GM18868 (cell line): ENCODE measurements at regions not wholly inside any gene's neighbourhood (a gene's known extent, or its start where the extent isn't known, plus 50 kb on each side); places are given as distances from the start of the nearest gene placed in this dataset.
A peak's percentile ranks its signal among the peaks of the same experiment; 100 is the strongest.
"Not testable (repeated sequence)": the region's sequence is repeated elsewhere in the genome, so short reads cannot be mapped to it uniquely, and the experiment has no call there.

Experiments
- ATAC-seq: cut with Tn5 transposase; IDR thresholded peaks from one replicate; pipeline ENCODE4 v1.9.1; 2021; ENCODE audit warnings: mild to moderate bottlenecking, moderate library complexity; ENCODE audit not compliant: unreplicated experiment

- not testable (repeated sequence) for ATAC-seq
Measured at GRCh38 chr1:143785883-143786282, 185.9 kb downstream of the FAM72C start.

GRCh38 chr1:143784239-143784882 lies 187.4 kb downstream of the FAM72C start:
- not testable (repeated sequence) for ATAC-seq

- ATAC-seq: not testable (repeated sequence)
Measured at GRCh38 chr1:143778178-143778577, 193.6 kb downstream of the FAM72C start.

- ATAC-seq: not testable (repeated sequence)
Measured at GRCh38 chr1:143764831-143765230, 207.0 kb downstream of the FAM72C start.

GRCh38 chr1:143760366-143760765 lies 211.4 kb downstream of the FAM72C start:
- not testable (repeated sequence) for ATAC-seq

GRCh38 chr1:143755961-143756360 lies 215.8 kb downstream of the FAM72C start:
- not testable (repeated sequence) for ATAC-seq

GRCh38 chr1:143748906-143749305 lies 222.9 kb downstream of the FAM72C start:
- no peak for ATAC-seq

- ATAC-seq: no peak
Measured at GRCh38 chr1:143736562-143736961, 235.2 kb downstream of the FAM72C start.

GRCh38 chr1:143735764-143736461 lies 235.9 kb downstream of the FAM72C start:
- no peak for ATAC-seq

GRCh38 chr1:143734261-143734660 lies 237.5 kb downstream of the FAM72C start:
- not testable (repeated sequence) for ATAC-seq

- not testable (repeated sequence) for ATAC-seq
Measured at GRCh38 chr1:143730890-143731289, 240.9 kb downstream of the FAM72C start.

- ATAC-seq: peak; percentile 61
Measured at GRCh38 chr1:143729449-143730111, 242.2 kb downstream of the FAM72C start.

- ATAC-seq: peak; percentile 94
Measured at GRCh38 chr1:143728802-143729448, 242.9 kb downstream of the FAM72C start.

- ATAC-seq: no peak
Measured at GRCh38 chr1:143727263-143727662, 244.5 kb downstream of the FAM72C start.

GRCh38 chr1:143721024-143721373 lies 250.8 kb downstream of the FAM72C start:
- no peak for ATAC-seq

GRCh38 chr1:143720087-143721023 lies 251.4 kb downstream of the FAM72C start:
- no peak for ATAC-seq

- ATAC-seq: no peak
Measured at GRCh38 chr1:143718524-143718923, 253.3 kb downstream of the FAM72C start.

GRCh38 chr1:143718021-143718420 lies 253.8 kb downstream of the FAM72C start:
- no peak for ATAC-seq

GRCh38 chr1:143717434-143717833 lies 254.4 kb downstream of the FAM72C start:
- no peak for ATAC-seq

GRCh38 chr1:143714913-143715312 lies 256.9 kb downstream of the FAM72C start:
- ATAC-seq: not testable (repeated sequence)
